GM19043 (cell line): ENCODE measurements at regions not wholly inside any gene's neighbourhood (a gene's known extent, or its start where the extent isn't known, plus 50 kb on each side); places are given as distances from the start of the nearest gene placed in this dataset.
A peak's percentile ranks its signal among the peaks of the same experiment; 100 is the strongest.
"Not testable (repeated sequence)": the region's sequence is repeated elsewhere in the genome, so short reads cannot be mapped to it uniquely, and the experiment has no call there.

Experiments
- ATAC-seq: cut with Tn5 transposase; IDR thresholded peaks from one replicate; pipeline ENCODE4 v1.9.1; 2021; ENCODE audit warnings: low read depth; ENCODE audit not compliant: unreplicated experiment

DNA sequence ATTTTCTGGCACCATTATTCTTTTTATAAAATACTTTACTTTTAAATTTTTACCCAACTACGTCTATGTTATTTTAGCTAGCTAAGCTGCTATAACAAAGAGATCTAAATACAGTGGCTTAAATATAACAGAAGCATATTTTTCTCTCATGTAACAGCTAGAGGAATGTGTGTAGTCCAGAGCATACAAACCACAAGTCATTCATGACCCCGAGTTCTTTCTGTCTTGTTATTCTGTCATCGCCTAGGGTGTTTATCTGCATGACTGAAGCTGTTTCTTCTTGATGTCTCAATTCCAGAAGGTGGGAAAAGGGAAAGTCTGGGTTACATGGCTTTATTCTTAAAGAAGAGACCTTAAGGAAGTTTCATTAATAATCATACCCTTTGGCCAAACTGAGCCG, 136.9 kb upstream of the RFX3 start:
- ATAC-seq = no peak

DNA sequence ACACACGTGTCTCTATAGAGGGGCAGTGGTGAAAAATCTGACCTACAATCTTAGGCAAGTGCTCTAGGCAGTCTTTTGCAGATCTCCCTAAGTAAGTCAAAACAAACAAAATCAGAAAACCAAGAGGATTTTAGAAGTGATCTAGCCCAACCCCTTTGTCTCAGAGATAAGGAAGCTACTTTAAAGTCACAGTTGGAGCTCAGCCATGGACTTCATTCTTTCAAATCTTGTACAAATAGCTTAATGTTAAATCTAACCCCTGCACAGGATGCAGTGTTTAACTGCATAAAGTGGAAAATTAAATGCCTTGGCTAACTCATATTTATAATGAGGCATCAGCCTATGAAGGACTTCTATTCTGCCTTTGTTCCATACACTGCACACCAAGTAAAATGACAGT, 135.1 kb upstream of the RFX3 start:
- ATAC-seq = no peak

DNA sequence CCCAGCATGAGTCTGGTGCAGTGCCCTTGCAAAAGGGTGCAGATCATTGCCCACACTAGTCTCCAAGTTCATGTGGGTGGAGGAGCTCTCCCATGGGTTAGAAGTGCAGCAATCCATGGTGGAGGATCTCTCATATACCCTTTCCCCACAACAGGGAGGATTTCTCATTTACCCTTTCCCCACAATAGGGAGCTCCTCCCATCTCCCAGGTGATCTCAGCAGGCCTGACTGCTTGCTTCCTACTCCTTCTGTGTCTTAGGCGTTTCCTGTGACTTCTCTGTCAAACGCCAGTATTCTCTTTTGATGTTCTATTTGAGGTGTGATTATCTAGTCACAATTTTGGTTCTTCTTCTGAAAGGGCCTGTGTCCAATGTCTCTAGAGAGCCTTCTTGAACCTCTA, 133.8 kb upstream of the RFX3 start:
- no peak for ATAC-seq

DNA sequence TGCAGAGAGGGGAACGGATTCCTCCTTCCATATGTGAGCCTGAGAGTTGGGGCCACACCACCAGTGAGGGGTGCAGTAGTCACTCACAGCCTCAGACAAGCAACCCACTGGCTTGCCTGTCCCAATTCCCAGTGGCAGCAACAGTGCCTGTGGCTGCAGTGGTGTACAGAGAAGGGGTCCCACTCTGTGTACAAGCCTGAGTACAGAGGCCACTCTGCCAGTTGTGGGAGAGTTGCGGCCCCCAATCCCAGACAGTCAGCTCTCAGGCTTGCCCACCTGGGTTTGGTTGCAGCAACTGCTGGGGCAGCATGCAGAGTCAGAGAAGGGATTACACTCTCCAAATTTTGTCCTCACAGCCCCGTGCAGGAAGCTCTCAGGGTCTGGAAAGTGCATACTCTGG, 133.2 kb upstream of the RFX3 start:
- no peak for ATAC-seq

DNA sequence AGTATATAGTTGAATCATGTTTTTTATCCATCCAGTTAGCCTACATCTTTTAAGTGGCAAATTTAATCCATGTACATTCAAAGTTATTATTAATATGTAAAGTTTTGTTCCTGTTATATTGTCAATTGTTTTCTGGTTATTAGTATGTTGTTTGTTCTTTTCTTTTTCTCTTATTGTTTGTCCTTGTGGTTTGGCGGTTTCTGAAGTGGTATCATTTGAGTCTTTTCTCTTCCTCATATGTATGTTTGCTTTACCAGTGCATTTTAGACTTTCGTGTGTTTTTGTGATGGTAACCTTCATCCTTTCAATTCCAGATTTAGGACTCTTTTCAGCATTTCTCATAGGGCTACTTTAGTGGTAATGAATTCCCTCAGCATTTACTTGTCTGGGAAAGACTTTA, 130.4 kb upstream of the RFX3 start:
- peak; percentile 56 for ATAC-seq

DNA sequence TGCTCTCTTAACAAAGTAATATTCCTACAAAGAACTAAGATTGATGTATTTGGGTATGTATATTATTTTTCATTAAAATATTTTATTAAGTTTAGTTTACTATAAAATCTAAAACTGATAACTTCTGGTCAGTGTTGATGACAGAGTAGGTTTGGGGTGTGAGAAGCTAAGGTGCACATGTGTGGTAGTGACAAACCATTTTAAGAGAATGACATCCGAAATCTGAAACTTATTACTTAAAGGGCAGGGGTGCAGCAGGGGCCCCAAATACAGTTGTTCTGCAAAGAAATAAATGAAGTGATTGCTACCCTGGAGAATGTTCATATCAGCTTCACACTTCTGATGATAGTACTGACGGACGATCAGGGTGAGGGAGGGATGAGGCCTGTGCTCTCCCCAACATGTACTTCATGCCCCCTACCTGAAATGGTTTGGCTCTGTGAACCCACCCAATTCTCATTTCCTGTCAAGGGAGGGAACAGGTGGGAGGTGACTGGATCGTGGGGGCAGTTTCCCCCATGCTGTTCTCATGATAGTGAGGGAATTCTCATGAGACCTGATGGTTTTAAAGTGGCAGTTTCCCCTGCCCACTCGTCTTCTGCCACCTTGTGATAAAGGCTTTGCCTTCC, 125.3 kb upstream of the RFX3 start:
- no peak for ATAC-seq

DNA sequence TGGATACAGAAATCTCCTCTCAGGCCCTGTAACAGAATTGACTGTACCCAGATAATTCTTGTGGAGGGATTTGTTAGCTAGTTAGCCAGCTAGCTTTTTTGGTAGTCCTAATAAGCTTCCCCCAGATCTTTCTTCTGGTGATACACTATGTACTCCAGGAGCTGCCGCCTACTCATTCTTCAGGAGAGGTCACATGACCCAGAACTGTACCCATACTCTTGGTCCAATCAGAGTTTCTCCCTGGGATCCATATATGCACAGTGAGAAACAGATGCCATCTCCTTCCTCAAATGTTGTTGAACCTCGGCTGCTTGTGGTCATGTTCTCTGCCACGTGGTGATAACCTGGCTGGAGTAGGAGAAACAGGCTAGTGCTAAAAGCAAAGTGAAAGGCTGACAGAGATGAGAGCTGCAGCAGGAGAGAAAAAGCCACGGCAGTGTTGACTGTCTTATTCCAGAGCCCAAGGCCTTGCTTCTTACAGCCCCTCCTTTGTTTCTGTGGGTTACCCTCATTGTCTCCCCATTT, 123.0 kb upstream of the RFX3 start:
- ATAC-seq = no peak

DNA sequence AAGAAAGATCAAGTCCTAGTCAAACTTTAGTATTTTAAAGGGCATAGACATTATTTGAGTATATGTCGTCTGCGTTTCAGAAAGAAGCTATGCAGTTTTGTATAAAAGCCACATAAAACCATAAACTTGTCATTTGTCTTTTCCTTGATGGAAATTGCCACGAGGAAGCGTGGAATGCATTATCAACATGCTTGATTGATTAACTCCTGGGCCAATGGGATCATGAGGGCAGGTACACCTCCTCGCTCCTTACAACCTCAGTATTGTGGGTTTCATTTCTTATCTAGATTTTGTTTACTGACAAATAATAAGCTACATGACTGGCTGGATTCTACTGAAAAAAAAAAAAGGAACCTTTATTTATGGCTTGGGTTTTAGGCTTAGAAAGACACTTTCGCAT, 122.5 kb upstream of the RFX3 start:
- no peak for ATAC-seq

DNA sequence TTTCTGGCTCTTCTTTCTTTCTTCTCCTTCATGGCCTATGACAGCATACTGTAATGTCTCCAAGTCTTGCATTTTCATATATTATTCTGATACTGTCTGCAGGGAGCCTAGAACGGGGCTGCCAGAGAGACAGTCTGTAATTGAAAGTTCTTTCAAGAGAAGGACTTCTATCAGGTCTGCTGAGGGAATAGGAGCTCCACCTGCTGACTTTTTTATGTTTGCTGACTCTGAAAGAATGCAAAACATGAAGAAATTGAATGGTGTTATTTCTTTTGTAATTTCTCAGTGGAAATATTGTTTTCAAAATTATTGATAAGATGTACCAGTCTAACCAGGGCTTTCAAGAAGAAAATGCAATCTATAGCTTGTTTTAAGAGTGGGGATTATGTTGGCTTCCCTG, 121.9 kb upstream of the RFX3 start:
- no peak for ATAC-seq

DNA sequence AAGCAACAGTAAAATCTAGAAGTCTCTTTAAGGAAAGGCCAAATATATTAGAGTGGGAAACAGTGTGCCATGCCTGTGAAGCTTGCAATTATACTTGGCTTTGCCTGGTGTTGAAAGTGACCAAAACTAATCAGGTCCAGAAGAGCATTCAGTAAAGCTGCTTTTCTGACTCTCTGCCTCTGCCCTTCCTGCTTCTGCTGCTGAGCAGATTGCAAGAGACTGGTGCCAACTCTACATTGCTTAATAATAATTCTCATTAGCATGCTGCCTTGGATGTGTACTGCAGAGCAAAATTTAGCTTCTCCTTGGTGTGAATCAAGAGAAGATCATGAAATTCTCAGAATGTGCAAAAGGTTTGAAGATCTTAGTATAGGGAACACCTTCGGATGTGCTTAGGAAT, 120.4 kb upstream of the RFX3 start:
- ATAC-seq = no peak

DNA sequence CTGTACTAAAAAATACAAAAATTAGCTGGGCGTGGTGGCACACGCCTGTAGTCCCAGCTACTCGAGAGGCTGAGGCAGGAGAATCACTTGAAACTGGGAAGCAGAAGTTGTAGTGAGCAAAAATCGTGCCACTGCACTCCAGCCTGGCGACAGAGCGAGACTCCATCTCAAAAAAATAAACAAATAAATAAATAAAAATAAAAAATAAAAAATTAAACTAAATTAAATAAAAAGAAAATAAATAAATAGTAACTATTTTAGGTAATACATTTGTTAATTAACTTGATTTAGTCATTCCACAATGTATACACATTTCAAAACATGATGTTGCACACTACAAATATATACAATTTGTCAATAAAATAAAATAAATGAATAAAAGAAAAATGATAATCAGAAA, 116.3 kb upstream of the RFX3 start:
- not testable (repeated sequence) for ATAC-seq

DNA sequence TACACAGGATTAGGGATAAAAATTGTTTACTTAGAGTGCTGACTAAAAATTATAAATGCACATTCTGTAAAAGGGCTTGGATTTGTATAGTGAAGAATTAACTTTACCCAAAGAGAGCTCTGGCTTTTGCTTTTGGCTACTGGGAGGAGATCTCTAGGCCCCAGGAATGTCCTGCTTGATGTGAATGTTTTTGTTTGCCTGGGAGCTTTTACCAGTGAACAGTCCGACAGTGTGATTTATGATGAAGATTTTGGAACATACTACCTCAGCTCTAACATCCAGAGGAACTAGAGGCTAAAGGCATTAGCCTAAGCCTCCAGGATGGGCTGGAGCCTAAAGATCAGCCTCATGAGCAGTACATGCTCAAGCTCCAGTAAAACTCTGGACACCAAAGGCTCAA, 103.7 kb upstream of the RFX3 start:
- no peak for ATAC-seq

DNA sequence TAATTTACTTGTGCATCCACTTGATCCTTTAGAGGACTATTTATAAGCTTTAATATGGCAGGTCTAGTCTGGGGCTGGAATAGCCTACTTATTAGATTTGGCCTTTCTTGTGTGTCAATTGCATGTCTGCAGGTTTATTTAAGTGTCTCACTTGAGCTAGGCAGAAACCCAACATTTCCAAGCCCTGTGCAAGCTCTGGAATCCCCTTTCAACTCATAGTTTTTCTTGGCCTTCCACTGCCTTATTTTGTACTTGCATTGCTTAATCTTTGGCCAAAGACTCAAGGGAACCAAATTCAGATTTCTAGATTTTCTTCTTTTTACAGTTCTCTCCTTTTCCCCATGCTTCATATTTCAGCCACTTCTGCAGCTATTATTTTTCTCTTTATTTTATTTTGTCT, 102.4 kb upstream of the RFX3 start:
- ATAC-seq = no peak

DNA sequence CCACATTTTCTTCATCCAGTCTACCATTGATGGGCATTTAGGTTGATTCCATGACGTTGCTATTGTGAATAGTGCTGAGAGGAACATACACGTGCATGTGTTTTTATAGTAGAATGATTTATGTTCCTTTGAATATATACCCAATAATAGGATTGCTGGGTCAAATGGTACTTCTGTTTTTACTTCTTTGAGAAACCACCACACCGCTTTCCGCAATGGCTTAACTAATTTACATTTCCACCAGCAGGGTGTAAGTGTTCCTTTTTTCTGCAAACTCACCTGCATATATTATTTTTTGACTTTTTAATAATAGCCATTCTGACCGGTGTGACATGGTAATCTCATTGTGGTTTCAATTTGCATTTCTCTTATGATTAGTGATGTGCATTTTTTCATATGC, 82.2 kb upstream of the RFX3 start:
- peak; percentile 66 for ATAC-seq

DNA sequence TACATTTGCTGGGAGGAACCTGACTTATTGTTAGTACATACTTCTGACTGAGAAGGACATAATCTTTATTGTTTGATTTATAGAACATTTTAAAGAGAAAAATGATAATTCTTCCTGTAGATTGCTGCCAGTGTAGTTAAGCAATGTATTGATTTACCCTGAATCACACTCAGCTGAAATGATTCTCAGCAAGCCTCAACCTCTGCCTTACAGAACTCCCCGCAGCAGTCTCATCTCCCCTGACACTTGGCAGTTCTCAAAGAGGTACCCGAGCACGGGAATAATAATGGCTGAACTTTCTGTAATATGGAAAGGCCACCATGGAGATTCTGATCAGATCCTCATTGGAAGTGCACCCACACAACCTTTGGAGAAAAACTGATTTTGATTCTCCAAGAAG, 74.9 kb upstream of the RFX3 start:
- no peak for ATAC-seq

DNA sequence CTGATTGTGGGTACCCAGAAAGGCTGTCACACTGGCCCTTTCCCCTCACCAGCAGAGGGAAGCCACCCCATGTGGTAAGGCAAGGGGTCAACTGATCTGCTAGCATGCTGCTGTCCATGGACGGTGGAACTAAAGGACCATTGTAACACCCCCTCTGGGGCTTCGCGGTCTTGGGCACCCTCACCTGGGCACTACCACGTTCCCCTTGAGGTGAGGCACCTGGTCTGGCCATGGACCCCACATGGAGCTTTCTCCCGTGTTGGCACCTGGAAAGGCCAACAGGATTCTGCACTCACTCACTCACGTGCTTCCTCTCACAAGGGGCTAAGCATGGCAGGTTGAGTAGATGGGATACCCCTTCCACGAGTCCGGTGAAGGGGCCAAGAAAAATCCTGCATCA, 72.0 kb upstream of the RFX3 start:
- ATAC-seq = no peak

DNA sequence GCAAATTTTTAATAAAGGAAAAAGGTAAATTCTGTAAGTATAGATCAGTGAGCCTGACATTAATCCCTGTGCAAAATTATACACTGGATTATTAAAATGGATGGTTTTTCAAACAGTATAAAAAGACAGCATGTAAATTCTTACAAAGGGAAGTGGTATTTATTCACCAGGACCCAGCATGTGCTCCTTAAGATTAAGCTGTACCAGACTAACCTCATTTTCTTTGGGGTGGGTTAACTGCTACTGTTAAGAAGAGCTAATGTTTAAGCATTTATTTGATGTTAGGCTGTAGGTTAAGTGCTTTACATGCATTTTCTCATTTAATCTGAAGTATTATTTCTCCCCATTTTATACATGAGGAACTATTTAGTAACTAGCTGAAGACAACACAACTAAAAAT, 60.3 kb upstream of the RFX3 start:
- no peak for ATAC-seq

DNA sequence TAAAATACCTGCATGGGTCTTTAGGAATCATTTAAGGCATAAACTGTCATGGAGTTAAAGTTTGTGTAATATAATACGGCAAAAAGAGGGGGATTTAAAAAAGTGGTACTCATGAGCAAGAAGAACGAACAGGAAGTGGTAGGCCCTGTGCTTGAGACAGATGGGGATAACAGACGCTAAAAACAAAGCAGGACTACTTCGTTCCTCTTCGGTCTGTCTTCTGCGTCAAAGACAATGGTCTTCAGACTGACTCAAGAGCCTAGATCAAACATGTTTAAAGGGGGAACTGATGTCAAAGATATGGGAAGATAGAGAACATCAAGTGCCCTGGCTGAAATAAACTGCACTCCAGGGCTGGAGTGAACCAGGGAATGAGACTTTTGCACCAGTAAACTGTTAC, 59.8 kb upstream of the RFX3 start:
- ATAC-seq = no peak

DNA sequence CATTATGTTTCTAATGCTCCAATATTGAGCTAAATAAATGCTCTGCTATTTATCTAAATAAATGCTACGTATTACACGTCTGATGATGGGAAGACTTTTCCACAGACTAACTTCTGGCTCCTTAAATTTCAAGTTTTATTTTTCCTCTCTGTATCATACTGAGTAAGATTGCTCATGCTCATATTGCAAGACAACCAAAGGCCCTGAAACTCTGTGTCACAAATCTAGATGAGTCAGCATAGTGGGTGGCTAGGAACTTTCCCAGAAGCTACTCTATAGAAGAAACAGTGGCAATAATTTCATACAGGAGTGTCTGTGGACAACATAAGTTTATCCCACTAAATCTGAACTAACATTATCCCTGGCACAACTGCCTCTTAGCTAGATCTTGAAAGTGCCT, 53.0 kb upstream of the RFX3 start:
- ATAC-seq = no peak

DNA sequence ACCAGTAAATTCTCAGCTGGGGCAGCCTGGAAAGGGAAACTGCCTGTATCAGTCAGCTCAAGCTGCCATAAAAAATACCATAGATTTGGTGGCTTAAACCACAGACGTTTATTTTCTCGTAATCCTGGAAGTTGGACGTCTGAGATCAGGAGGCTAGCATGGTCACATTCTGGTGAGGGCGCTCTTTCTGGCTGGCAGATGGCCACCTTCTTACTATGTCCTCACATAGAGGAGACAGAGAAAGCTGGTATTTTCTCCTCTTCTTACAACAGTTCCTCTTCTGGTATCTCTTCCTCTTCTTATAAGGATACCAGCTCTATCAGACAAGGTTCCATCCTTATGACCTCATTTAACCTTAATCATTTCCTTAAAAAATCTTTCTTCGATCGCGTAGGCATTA, 50.5 kb upstream of the RFX3 start:
- ATAC-seq = no peak

DNA sequence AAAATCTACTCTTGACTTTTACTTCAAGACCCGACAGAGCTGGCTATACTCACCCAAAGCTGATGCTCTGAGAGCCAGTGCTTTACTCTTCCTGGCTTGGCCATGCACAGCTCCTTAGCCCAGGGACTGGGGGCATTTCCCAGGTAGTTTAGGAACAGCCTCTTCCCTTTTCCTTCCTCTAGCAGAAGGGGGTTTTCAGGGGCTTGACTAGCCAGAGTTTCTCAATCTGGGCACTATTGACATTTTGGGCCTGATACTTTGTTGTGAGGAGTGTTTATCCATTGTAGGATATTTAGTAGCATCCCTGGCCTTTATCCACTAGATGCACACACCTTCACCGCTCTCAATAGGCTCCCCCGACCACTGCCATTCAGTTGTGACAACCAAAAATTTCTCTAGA, 50.0 kb upstream of the RFX3 start:
- no peak for ATAC-seq
